Endothelial cell (in vitro differentiated cells): ENCODE measurements at regions not wholly inside any gene's neighbourhood (a gene's known extent, or its start where the extent isn't known, plus 50 kb on each side); places are given as distances from the start of the nearest gene placed in this dataset.

Experiments
- DNase-seq: peaks from one replicate; pipeline ENCODE4 v3.0.0; 2021; ENCODE audit warnings: low spot score
- H3K27ac Mint-ChIP-seq: one replicate; pipeline ENCODE4 v1.8.0; 2021; ENCODE audit warnings: mixed read lengths, inconsistent platforms; ENCODE audit not compliant: unreplicated experiment
- H3K27me3 Mint-ChIP-seq: one replicate; pipeline ENCODE4 v1.8.0; 2021; ENCODE audit warnings: mild to moderate bottlenecking, moderate library complexity, mixed read lengths, inconsistent platforms; ENCODE audit not compliant: unreplicated experiment
- H3K36me3 Mint-ChIP-seq: one replicate; pipeline ENCODE4 v1.8.0; 2021; ENCODE audit warnings: mild to moderate bottlenecking, low read depth, mixed read lengths, inconsistent platforms; ENCODE audit not compliant: unreplicated experiment
- H3K4me1 Mint-ChIP-seq: one replicate; pipeline ENCODE4 v1.8.0; 2021; ENCODE audit warnings: mild to moderate bottlenecking, mixed read lengths, inconsistent platforms; ENCODE audit not compliant: unreplicated experiment
- H3K4me3 Mint-ChIP-seq: one replicate; pipeline ENCODE4 v1.8.0; 2021; ENCODE audit warnings: mild to moderate bottlenecking, mixed read lengths, inconsistent platforms; ENCODE audit not compliant: unreplicated experiment
- H3K9me3 Mint-ChIP-seq: one replicate; pipeline ENCODE4 v1.8.0; 2021; ENCODE audit warnings: mixed read lengths, inconsistent platforms; ENCODE audit not compliant: unreplicated experiment
- CTCF ChIP-seq: fragments of 200-600 bp; sonication (generic); IDR thresholded peaks from one replicate; pipeline ENCODE4 v1.5.0; 2021; ENCODE audit warnings: antibody characterized with exemption; ENCODE audit not compliant: unreplicated experiment

GRCh38 chrX:38893441-38893840 lies 92.2 kb downstream of the MID1IP1 start:
- peaks cover 2% of the 10 kb centered on the region for H3K27me3 Mint-ChIP-seq

GRCh38 chrX:38895775-38896174 lies 94.5 kb downstream of the MID1IP1 start:
- TF ChIP-seq CTCF: no peak
- DNase-seq: no peak
- peaks cover 1% of the 10 kb centered on the region for H3K27me3 Mint-ChIP-seq
- H3K4me1 Mint-ChIP-seq: peaks cover 5% of the 10 kb centered on the region
- no peak overlapping the region for H3K4me3 Mint-ChIP-seq
- no peak overlapping the region for H3K27ac Mint-ChIP-seq
- no peaks in the 10 kb centered on the region for H3K36me3 Mint-ChIP-seq
- no peaks in the 10 kb centered on the region for H3K9me3 Mint-ChIP-seq

More at GRCh38 chrX:38893441-38893840, 92.2 kb downstream of the MID1IP1 start:
- no peaks in the 10 kb centered on the region for H3K36me3 Mint-ChIP-seq
- H3K9me3 Mint-ChIP-seq: no peaks in the 10 kb centered on the region
- no peak for TF ChIP-seq CTCF
- no peak overlapping the region for H3K27ac Mint-ChIP-seq
- DNase-seq: no peak
- peaks cover 5% of the 10 kb centered on the region for H3K4me1 Mint-ChIP-seq
- no peak overlapping the region for H3K4me3 Mint-ChIP-seq

GRCh38 chrX:38896724-38897298 lies 95.6 kb downstream of the MID1IP1 start:
- H3K27ac Mint-ChIP-seq: no peak overlapping the region
- no peak overlapping the region for H3K4me3 Mint-ChIP-seq
- no peak for DNase-seq
- no peak for TF ChIP-seq CTCF
- peaks cover 1% of the 10 kb centered on the region for H3K27me3 Mint-ChIP-seq
- H3K9me3 Mint-ChIP-seq: no peaks in the 10 kb centered on the region
- H3K36me3 Mint-ChIP-seq: no peaks in the 10 kb centered on the region
- peaks cover 2% of the 10 kb centered on the region for H3K4me1 Mint-ChIP-seq

- Mint-ChIP-seq H3K27me3 (peaks cover 2% of the 10 kb centered on the region), H3K4me1 (no peaks in the 10 kb centered on the region), H3K4me3 (no peak overlapping the region), H3K36me3 (no peaks in the 10 kb centered on the region), H3K9me3 (no peaks in the 10 kb centered on the region), H3K27ac (no peak overlapping the region)
- TF ChIP-seq CTCF: no peak
- DNase-seq: no peak
Measured at GRCh38 chrX:38898261-38898660, 97.0 kb downstream of the MID1IP1 start.

- Mint-ChIP-seq H3K27ac (no peak overlapping the region), H3K4me1 (no peaks in the 10 kb centered on the region), H3K27me3 (peaks cover 2% of the 10 kb centered on the region), H3K9me3 (no peaks in the 10 kb centered on the region), H3K36me3 (no peaks in the 10 kb centered on the region), H3K4me3 (no peak overlapping the region)
- no peak for DNase-seq
- no peak for TF ChIP-seq CTCF
Measured at GRCh38 chrX:38899650-38900049, 98.4 kb downstream of the MID1IP1 start.
